Adrenal gland (tissue), 5 donors: ENCODE measurements at regions not wholly inside any gene's neighbourhood (a gene's known extent, or its start where the extent isn't known, plus 50 kb on each side); places are given as distances from the start of the nearest gene placed in this dataset.

Source experiments
- CTCF ChIP-seq, 6 experiments: fragments of 450-650 bp in 4 of 6; fragments of 200-600 bp in 2 of 6; sonication (generic) in 1 of 6; IDR thresholded peaks; 1 replicate in 5 of 6; 2 replicates in 1 of 6; pipeline versions ENCODE4 v1.5.1 to v1.8.0; 2016 to 2021; ENCODE audit warnings: antibody characterized with exemption in 6 of 6, mild to moderate bottlenecking in 2 of 6, moderate library complexity in 1 of 6
- POLR2A ChIP-seq, 2 donors: fragments of 450-650 bp; IDR thresholded peaks; one replicate each; pipeline ENCODE4 v1.6.1; 2017; ENCODE audit warnings: antibody characterized with exemption in 2 of 2, mild to moderate bottlenecking in 2 of 2, moderate library complexity in 1 of 2
- donor health status: DM: no; HTN: no; CAD: no.

- TF ChIP-seq CTCF (IDR thresholded peaks at IDR 0.05) (no peak), POLR2A (IDR thresholded peaks at IDR 0.05) (no peak)
These were observed 74.0 kb upstream of the FRMD1 start for GRCh38 chr6:168152980-168153379.
